T-helper 17 cell (primary cell): ENCODE measurements at regions not wholly inside any gene's neighbourhood (a gene's known extent, or its start where the extent isn't known, plus 50 kb on each side); places are given as distances from the start of the nearest gene placed in this dataset.

Source experiments
- ATAC-seq: fragments of 150-1000 bp; cut with Tn5 transposase; 2 replicates; pipeline ENCODE4 v1.10.0; 2021; ENCODE audit warnings: mild to moderate bottlenecking, moderate library complexity
- DNase-seq, 3 donors: peaks; one replicate each; pipeline versions ENCODE4 v3.0.0 to v3.0.0-alpha.2; 2020 to 2021
- H3K9me3 ChIP-seq: one replicate; pipeline ENCODE4 v1.7.0; 2013; ENCODE audit warnings: low read length, mild to moderate bottlenecking; ENCODE audit not compliant: control insufficient read depth, poor library complexity, severe bottlenecking
- H3K27ac Mint-ChIP-seq: one replicate; pipeline ENCODE4 v1.8.0; 2022; ENCODE audit warnings: mild to moderate bottlenecking, moderate library complexity, mixed read lengths
- H3K27me3 Mint-ChIP-seq: one replicate; pipeline ENCODE4 v1.8.0; 2022; ENCODE audit warnings: mixed read lengths
- H3K36me3 Mint-ChIP-seq: one replicate; pipeline ENCODE4 v1.8.0; 2022; ENCODE audit warnings: low read depth, mixed read lengths
- H3K4me1 Mint-ChIP-seq: one replicate; pipeline ENCODE4 v1.8.0; 2022; ENCODE audit warnings: mild to moderate bottlenecking, mixed read lengths
- H3K4me3 Mint-ChIP-seq: one replicate; pipeline ENCODE4 v1.8.0; 2022; ENCODE audit warnings: mild to moderate bottlenecking, moderate library complexity, mixed read lengths

DNA sequence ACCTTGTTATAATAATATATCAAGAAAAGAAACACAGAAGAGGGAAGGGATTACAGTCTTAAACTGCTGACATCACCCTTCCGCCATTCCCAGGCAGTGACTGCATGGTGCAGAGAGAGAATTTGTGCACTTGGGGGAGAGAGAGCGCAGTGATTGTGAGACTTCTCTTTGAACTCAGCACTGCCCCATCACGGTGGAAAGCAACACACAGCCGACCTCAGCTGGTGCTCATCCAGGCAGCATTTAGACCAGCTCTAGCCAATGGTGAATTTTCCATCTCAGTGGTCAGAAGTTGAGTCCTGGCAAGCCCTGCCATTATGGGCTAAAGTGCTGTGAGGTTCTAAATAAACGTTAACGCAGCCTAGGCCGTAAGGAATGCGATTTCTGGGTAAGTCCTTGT lies 1681.5 kb downstream of the EFNB2 start:
- Mint-ChIP-seq H3K27me3 (no peaks in the 10 kb centered on the region), H3K27ac (no peak overlapping the region), H3K36me3 (no peaks in the 10 kb centered on the region), H3K4me3 (no peak overlapping the region), H3K4me1 (no peaks in the 10 kb centered on the region)
- ATAC-seq = no peak
- DNase-seq = no peak
- no peaks in the 10 kb centered on the region for H3K9me3 ChIP-seq

DNA sequence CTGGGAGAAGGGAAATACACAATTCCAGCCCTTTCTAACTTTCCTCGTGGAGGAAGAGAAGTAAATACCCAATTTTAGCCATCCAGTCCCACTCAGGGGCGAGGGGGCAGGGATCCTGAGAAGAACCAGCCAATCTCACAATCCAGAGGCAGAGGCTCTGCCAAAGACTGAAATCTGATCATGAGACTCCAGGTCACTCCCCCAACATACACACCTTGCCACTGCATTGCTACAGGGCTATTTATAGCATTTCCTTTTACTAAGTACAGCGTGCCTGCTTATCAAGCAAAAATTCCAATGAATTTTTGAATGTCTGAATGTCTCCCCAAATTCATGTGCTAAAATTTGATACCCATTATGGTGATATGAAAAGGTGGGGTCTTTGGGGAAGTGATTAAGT lies 1687.5 kb downstream of the EFNB2 start:
- H3K27ac Mint-ChIP-seq = no peak overlapping the region

DNA sequence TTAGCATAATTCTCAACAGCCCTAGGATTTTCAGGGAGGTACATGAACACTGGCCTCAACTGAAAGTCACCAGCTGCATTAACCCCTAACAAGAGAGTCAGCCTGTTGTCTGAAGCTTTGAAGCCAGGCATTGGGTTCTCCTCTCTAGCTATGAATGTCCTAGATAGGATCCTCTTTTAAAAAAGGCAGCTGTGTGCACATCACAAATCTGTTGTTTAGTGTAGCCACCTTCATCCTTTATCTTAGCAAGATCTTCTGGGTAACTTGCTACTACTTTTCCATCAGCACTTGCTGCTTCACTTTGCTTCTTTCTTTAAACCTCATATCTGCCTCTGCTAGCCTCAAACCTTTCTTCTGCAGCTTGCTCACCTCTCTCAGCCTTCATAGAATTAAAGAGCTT lies 1692.1 kb downstream of the EFNB2 start:
- no peak overlapping the region for H3K4me3 Mint-ChIP-seq
- peaks cover 2% of the 10 kb centered on the region for H3K4me1 Mint-ChIP-seq
- ATAC-seq (no peak), DNase-seq (no peak)
- no peak overlapping the region for H3K27ac Mint-ChIP-seq
- H3K27me3 Mint-ChIP-seq = no peaks in the 10 kb centered on the region
- H3K9me3 ChIP-seq = no peaks in the 10 kb centered on the region
- no peaks in the 10 kb centered on the region for H3K36me3 Mint-ChIP-seq

More for the DNA sequence above, 1687.5 kb downstream of the EFNB2 start:
- Mint-ChIP-seq H3K27me3 (no peaks in the 10 kb centered on the region), H3K36me3 (no peaks in the 10 kb centered on the region), H3K4me3 (no peak overlapping the region), H3K4me1 (peaks cover 2% of the 10 kb centered on the region)
- ATAC-seq = no peak
- no peaks in the 10 kb centered on the region for H3K9me3 ChIP-seq
- DNase-seq = no peak

DNA sequence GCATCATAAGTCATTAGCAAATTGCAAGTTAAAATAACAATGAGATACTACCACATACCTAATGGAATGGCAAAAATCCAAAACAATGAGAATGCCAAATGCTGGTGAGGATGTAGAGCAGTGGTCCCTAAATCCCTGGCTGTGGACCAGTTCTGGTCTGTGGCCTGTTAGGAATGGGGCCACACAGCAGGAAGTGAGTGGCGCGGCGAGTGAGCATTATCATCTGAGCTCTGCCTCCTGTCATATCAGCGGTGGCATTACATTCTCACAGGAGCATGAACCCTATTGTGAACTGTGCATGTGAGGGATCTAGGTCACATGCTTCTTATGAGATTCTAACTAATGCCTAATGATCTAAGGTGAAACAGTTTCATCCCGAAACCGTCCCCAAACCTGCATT lies 1694.4 kb downstream of the EFNB2 start:
- no peak overlapping the region for H3K27ac Mint-ChIP-seq
- ATAC-seq = no peak
- DNase-seq = no peak
- H3K36me3 Mint-ChIP-seq = no peaks in the 10 kb centered on the region
- peaks cover 2% of the 10 kb centered on the region for H3K4me1 Mint-ChIP-seq
- H3K9me3 ChIP-seq = no peaks in the 10 kb centered on the region
- H3K4me3 Mint-ChIP-seq = no peak overlapping the region
- H3K27me3 Mint-ChIP-seq = no peaks in the 10 kb centered on the region

DNA sequence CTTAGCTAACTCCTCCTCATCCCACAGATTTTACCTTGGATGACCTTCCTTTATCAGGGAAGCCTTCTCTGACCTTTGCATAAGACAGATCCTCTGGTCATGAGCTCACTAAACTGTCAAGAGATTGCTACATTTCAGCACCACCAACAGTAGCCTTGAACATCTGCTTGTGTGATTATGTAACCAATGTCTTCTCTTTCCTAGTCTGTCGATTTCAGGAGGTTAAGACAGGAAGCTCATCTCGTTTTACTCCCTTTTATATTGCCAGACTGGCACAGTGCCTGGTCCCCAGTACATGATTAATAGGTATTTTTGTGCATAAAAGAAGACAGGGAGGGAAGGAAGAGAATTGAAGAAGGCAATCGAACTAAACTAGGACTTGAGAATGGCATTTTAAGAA lies 1697.7 kb downstream of the EFNB2 start:
- no peaks in the 10 kb centered on the region for H3K9me3 ChIP-seq
- Mint-ChIP-seq H3K4me3 (no peak overlapping the region), H3K36me3 (no peaks in the 10 kb centered on the region), H3K27ac (no peak overlapping the region), H3K27me3 (no peaks in the 10 kb centered on the region), H3K4me1 (no peaks in the 10 kb centered on the region)
- no peak for DNase-seq
- ATAC-seq = no peak

DNA sequence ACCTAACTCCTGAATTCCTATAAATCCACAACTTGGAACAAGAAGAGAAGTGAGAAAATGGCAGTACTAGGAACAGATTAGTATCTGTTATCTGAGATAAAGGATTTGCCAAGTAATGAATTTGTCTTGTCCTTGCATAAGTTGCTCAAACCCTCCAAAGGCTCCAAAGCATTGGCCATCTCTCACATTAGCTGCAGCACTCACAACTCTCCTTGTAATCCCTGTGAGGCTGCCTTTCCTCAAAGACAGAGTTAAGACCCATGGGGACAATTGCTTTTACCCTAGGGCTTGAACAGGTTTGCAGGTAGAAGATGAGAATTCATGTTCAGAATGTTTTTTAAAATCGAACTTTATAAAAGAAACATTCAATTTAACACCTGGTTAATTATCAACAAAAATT lies 1702.2 kb downstream of the EFNB2 start:
- Mint-ChIP-seq H3K27ac (no peak overlapping the region), H3K36me3 (no peaks in the 10 kb centered on the region), H3K27me3 (no peaks in the 10 kb centered on the region), H3K4me1 (no peaks in the 10 kb centered on the region), H3K4me3 (no peak overlapping the region)
- ATAC-seq = no peak
- no peak for DNase-seq
- no peaks in the 10 kb centered on the region for H3K9me3 ChIP-seq

DNA sequence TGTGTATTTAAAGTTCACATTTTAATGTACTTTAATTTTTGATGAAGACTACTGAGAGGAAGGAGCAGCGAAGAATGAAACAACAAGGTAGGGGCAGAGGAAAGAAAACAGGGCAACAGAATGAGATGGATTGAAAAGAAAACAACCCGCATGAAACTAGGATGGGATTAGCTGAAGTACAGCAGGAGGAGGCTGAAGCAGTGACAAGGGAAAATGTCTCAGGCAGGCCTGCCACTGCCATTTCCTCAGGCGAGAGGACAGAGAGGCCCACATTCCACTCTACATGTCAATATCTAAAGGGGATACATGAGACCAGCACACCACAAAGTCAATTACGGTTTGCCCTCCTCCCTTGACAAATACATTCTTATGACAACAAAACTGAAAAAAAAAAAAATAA lies 1703.2 kb downstream of the EFNB2 start:
- DNase-seq = no peak

DNA sequence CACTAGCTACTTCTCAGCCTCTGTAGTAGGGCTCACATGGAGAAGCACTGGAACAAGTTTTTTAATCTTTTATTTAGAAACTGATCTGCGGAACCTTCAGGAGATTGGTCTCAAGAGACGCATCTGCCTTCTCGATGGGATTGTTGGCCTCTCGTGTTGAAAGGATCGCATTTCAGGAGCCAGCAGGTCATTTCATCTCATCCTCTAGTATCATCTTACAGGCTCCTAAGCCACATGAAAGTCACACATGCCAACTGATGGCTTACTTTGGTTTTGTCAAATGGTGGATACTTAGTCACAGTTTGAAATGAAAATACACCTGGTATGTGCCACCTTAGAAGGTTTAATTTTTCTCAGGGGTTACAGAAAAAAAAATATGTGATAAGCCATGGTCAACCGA lies 1703.6 kb downstream of the EFNB2 start:
- no peak for ATAC-seq
- H3K9me3 ChIP-seq = no peaks in the 10 kb centered on the region
- DNase-seq = no peak
- no peaks in the 10 kb centered on the region for H3K36me3 Mint-ChIP-seq
- no peak overlapping the region for H3K27ac Mint-ChIP-seq
- H3K27me3 Mint-ChIP-seq = no peaks in the 10 kb centered on the region
- no peaks in the 10 kb centered on the region for H3K4me1 Mint-ChIP-seq
- no peak overlapping the region for H3K4me3 Mint-ChIP-seq

More for the DNA sequence above, 1703.2 kb downstream of the EFNB2 start:
- Mint-ChIP-seq H3K4me3 (no peak overlapping the region), H3K4me1 (no peaks in the 10 kb centered on the region), H3K27me3 (no peaks in the 10 kb centered on the region), H3K27ac (no peak overlapping the region), H3K36me3 (no peaks in the 10 kb centered on the region)
- no peaks in the 10 kb centered on the region for H3K9me3 ChIP-seq
- ATAC-seq = no peak

DNA sequence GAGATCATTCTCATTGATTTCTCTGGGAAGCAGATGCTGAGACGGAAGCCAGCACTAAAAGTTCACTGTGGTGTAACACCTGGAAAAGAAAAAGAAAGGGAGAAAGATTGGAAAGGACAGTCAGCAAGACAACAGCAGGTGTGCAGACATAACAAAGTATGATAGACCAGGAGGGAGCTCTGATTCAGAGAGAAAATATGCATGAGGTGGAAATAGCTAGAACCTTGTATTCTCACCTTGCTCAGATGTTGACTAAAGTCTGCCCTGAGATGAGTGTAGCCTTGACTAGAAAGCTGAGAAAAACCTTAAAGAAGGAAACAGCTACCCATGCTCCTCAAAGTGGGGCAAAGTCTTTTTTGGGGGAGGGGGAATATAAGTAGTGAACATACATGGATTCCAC lies 1711.8 kb downstream of the EFNB2 start:
- no peak overlapping the region for H3K27ac Mint-ChIP-seq
- H3K9me3 ChIP-seq = peaks cover 4% of the 10 kb centered on the region
- DNase-seq (no peak), ATAC-seq (no peak)
- no peaks in the 10 kb centered on the region for H3K4me1 Mint-ChIP-seq
- H3K27me3 Mint-ChIP-seq = no peaks in the 10 kb centered on the region
- H3K36me3 Mint-ChIP-seq = no peaks in the 10 kb centered on the region
- H3K4me3 Mint-ChIP-seq = no peak overlapping the region

DNA sequence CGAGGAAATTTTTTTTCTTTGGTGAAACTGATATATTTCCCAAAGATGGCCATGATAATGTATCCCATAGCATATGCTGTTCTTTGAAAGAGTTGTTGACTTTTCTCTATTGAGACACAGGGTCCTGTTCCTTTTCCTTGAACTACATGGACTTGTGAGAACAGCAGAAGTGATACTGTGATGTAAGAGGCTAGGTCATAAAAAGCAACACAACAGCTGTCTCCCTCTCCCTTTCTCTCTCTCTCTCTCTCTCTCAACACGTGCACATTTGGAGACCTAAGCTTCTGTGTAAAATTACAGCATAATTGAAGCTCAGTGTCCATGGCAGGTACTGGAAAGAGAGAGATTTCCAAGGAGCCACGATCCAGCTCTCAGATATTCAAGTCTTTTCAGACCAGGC lies 1712.4 kb downstream of the EFNB2 start:
- H3K27ac Mint-ChIP-seq = no peak overlapping the region
- no peak for ATAC-seq
- no peaks in the 10 kb centered on the region for H3K36me3 Mint-ChIP-seq
- no peaks in the 10 kb centered on the region for H3K4me1 Mint-ChIP-seq
- H3K4me3 Mint-ChIP-seq = no peak overlapping the region
- DNase-seq = no peak
- peaks cover 4% of the 10 kb centered on the region for H3K9me3 ChIP-seq
- H3K27me3 Mint-ChIP-seq = no peaks in the 10 kb centered on the region

DNA sequence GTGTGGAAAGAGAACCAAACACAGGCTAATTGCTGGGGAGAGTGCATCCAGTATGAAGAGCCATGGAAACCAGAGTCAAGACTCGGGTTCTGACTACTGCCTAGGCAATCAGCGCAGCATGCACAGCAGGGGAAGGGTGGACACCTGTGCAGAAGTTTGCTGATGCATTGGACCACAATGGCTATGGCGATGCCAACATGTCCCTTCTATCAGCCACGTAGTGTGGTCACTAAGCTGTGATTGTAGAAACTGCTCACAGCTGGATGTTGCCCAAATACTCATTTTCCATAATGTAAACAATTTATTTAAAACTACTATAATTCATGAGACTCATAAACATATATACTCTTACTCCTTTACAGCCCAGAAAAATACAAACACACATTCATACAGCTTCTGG lies 1718.2 kb downstream of the EFNB2 start:
- Mint-ChIP-seq H3K4me3 (no peak overlapping the region), H3K36me3 (no peaks in the 10 kb centered on the region), H3K4me1 (no peaks in the 10 kb centered on the region), H3K27ac (no peak overlapping the region), H3K27me3 (no peaks in the 10 kb centered on the region)
- DNase-seq (no peak), ATAC-seq (no peak)
- no peaks in the 10 kb centered on the region for H3K9me3 ChIP-seq

DNA sequence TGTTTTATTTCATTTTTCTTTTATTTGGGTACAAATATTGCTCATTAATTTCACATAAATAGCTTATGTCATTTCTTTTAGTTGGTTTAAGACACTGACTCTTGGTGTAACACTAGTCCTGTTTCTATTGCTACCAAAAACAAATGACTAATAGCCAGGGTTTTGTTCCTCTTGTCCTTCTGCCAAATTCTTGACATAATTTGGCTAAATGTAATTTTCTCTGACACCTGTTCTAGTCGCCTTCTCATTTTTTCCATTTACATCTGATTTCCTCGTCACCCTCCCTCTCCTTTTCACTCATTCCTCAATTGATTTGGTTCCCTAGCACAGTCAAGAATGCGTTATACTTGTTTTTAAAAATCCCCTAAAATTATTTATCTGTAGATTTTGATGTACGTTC lies 1718.7 kb downstream of the EFNB2 start:
- no peak for ATAC-seq

DNA sequence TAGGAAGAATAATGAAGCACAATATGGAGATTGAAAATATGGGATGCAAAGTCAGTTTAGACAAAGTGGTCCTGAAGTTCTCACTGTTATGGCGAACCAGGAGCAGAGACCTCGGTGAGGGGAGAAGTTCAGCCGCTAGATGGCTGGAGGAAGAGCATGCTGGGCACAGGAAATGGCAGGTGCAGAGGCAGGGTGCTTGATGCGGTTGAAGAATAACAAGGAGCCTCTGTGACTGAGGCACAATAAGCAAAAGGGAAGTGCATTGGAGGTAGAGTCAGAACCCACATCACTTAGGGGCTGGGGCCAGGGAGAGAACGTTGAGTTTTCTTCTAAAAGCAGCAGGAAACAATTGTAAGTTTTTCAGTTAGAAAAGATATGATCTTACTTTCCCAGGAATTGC lies 1725.2 kb downstream of the EFNB2 start:
- no peaks in the 10 kb centered on the region for H3K36me3 Mint-ChIP-seq
- H3K4me1 Mint-ChIP-seq = no peaks in the 10 kb centered on the region
- no peaks in the 10 kb centered on the region for H3K27me3 Mint-ChIP-seq
- no peak overlapping the region for H3K27ac Mint-ChIP-seq
- DNase-seq (no peak), ATAC-seq (no peak)
- no peak overlapping the region for H3K4me3 Mint-ChIP-seq
- H3K9me3 ChIP-seq = no peaks in the 10 kb centered on the region

More for the DNA sequence above, 1718.7 kb downstream of the EFNB2 start:
- Mint-ChIP-seq H3K27ac (no peak overlapping the region), H3K4me3 (no peak overlapping the region), H3K36me3 (no peaks in the 10 kb centered on the region), H3K4me1 (no peaks in the 10 kb centered on the region), H3K27me3 (no peaks in the 10 kb centered on the region)
- no peak for DNase-seq
- no peaks in the 10 kb centered on the region for H3K9me3 ChIP-seq

DNA sequence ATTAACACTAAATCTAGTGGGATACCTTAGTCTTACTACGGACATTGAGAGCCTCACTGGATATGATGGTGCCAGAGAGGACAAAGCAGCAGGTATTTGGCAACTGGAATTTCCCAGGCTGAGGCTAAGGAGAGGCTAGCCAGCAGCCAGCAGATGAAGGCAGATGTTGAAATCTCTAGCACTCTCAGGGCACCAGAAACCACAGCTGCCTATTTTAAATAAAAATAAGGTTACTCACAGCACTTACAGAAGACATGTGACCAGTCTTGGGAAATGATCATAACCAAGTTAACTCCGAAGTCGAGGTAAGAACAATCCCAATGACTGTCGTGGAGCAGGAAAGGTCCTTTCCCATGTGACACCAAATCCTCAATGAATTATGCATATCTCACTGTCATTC lies 1726.0 kb downstream of the EFNB2 start:
- Mint-ChIP-seq H3K27ac (no peak overlapping the region), H3K4me1 (no peaks in the 10 kb centered on the region)

DNA sequence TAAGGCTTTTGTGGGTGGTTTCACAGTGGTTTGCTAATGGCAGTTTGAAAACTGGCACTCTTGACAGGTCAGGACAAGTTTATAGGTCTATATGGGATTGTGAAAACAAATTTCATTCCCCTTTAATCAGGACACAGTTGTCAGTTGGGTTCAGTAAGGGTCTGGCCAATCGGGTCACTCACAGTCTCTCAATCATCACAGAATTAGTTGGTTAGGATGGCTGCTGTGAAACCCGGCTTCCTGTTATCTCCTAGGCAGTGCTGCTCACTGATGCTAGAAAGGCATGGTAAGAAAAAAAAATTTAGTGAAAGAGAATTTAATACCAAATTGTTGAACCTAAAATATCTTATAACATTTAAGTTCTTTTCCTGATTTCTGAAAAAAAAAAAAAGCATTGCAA lies 1730.1 kb downstream of the EFNB2 start:
- H3K36me3 Mint-ChIP-seq = no peaks in the 10 kb centered on the region
- H3K4me3 Mint-ChIP-seq = no peak overlapping the region
- no peaks in the 10 kb centered on the region for H3K9me3 ChIP-seq
- H3K27me3 Mint-ChIP-seq = no peaks in the 10 kb centered on the region
- ATAC-seq (no peak), DNase-seq (no peak)
- H3K4me1 Mint-ChIP-seq = no peaks in the 10 kb centered on the region
- H3K27ac Mint-ChIP-seq = no peak overlapping the region

More for the DNA sequence above, 1726.0 kb downstream of the EFNB2 start:
- DNase-seq (no peak), ATAC-seq (no peak)
- H3K36me3 Mint-ChIP-seq = no peaks in the 10 kb centered on the region
- no peak overlapping the region for H3K4me3 Mint-ChIP-seq
- H3K27me3 Mint-ChIP-seq = no peaks in the 10 kb centered on the region
- no peaks in the 10 kb centered on the region for H3K9me3 ChIP-seq
